HepG2 (cell line): ENCODE measurements at regions not wholly inside any gene's neighbourhood (a gene's known extent, or its start where the extent isn't known, plus 50 kb on each side); places are given as distances from the start of the nearest gene placed in this dataset.

ENCODE experiments used
- ATAC-seq: fragments of 200-7000 bp; cut with Tn5 transposase; 3 replicates; pipeline ENCODE4 v1.9.1; 2020; ENCODE audit warnings: mild to moderate bottlenecking, moderate library complexity
- BruUV-seq: library from RNA; stranded (reverse); fragments of 400-500 nt; replicated peaks from 2 replicates; lab custom pipeline; 2021; lab: Mats Ljungman, UMichigan
- CTCF ChIA-PET: fragments of 300-600 bp; formaldehyde crosslinking; extraction: SDS; loops from one replicate; lab custom pipeline; 2021; ENCODE audit warnings: low total read pairs, inconsistent platforms, low intra/inter-chr PET ratio; lab: Yijun Ruan, JAX
- POLR2A ChIA-PET: fragments of 350-600 bp; sonication (Branson Sonifier 250); formaldehyde crosslinking; loops from one replicate; lab custom pipeline; 2020; ENCODE audit warnings: antibody characterized with exemption, inconsistent platforms; lab: Yijun Ruan, JAX
- DNase-seq: peaks from one replicate; pipeline ENCODE4 v3.0.0-alpha.2; 2015; ENCODE audit warnings: low spot score
- FAIRE-seq: peaks from 3 replicates; lab custom pipeline; 2011; peaks lifted over from hg19 to GRCh38; lab: Jason Lieb, UNC
- H2AFZ ChIP-seq: one replicate; pipeline ENCODE4 v1.6.1; 2011; ENCODE audit warnings: low read length, inconsistent platforms
- H3K27ac ChIP-seq: fragments of 300-600 bp; 3 replicates; pipeline ENCODE4 v1.8.0; 2011; ENCODE audit warnings: mixed run types, mild to moderate bottlenecking, mixed read lengths, low read length, inconsistent platforms; ENCODE audit not compliant: insufficient read depth; ENCODE audit errors: extremely low read length
- H3K27me3 ChIP-seq, 2 experiments: fragments of 200-600 bp in 1 of 2; 2 replicates in 1 of 2; 3 replicates in 1 of 2; pipeline versions ENCODE4 v1.6.0 to v1.8.0; 2011; ENCODE audit warnings: low read length in 2 of 2, mild to moderate bottlenecking in 2 of 2, moderate library complexity in 2 of 2, inconsistent platforms in 1 of 2; ENCODE audit not compliant: insufficient read depth in 2 of 2, control insufficient read depth in 1 of 2
- H3K36me3 ChIP-seq, 2 experiments: fragments of 200-600 bp in 1 of 2; replicated peaks in 1 of 2; 2 replicates in 1 of 2; 3 replicates in 1 of 2; pipeline versions ENCODE4 v1.5.1 to v1.8.0; 2011; ENCODE audit warnings: low read length in 2 of 2, inconsistent platforms in 1 of 2; ENCODE audit not compliant: insufficient read depth in 2 of 2, control insufficient read depth in 1 of 2
- H3K4me1 ChIP-seq: 2 replicates; pipeline ENCODE4 v1.5.1; 2012; ENCODE audit warnings: low read length, inconsistent platforms; ENCODE audit not compliant: insufficient read depth
- H3K4me2 ChIP-seq: 2 replicates; pipeline ENCODE4 v1.6.0; 2011; ENCODE audit warnings: low read depth, low read length, inconsistent platforms
- H3K4me3 ChIP-seq, 3 experiments: fragments of 200-600 bp in 1 of 3; sonication (generic), shearing (Covaris generic) in 1 of 3; replicated peaks in 1 of 3; 2 replicates each; pipeline ENCODE4 v1.5.1; 2011 to 2016; ENCODE audit warnings: low read length in 3 of 3, inconsistent platforms in 2 of 3, low read depth in 2 of 3, mild to moderate bottlenecking in 2 of 3, control low read depth in 1 of 3, mixed read lengths in 1 of 3; ENCODE audit not compliant: insufficient read depth in 1 of 3
- H3K79me2 ChIP-seq: one replicate; pipeline ENCODE4 v1.6.1; 2011; ENCODE audit warnings: low read length, inconsistent platforms; ENCODE audit not compliant: insufficient read depth
- H3K9ac ChIP-seq: 2 replicates; pipeline ENCODE4 v1.6.0; 2011; ENCODE audit warnings: mild to moderate bottlenecking, low read depth, low read length, inconsistent platforms; ENCODE audit not compliant: insufficient read depth
- H3K9me3 ChIP-seq: 2 replicates; pipeline ENCODE4 v1.5.1; 2012; ENCODE audit warnings: mild to moderate bottlenecking, low read length
- H4K20me1 ChIP-seq: 2 replicates; pipeline ENCODE4 v1.6.0; 2011; ENCODE audit warnings: inconsistent platforms, mild to moderate bottlenecking, low read length, moderate library complexity; ENCODE audit not compliant: insufficient read depth
- CENPT ChIP-seq: sonication (generic); formaldehyde crosslinking; IDR thresholded peaks from 2 replicates; pipeline ENCODE4 v1.8.0; 2022; ENCODE audit warnings: low read depth, mild to moderate bottlenecking, moderate library complexity, missing genetic modification reagents
- DPF2 ChIP-seq: sonication (generic); formaldehyde crosslinking; IDR thresholded peaks from 2 replicates; pipeline ENCODE4 v1.4.0; 2020; ENCODE audit warnings: mild to moderate bottlenecking, low read depth, missing genetic modification reagents, borderline replicate concordance
- FOXK1 ChIP-seq: sonication (generic); formaldehyde crosslinking; IDR thresholded peaks from 2 replicates; pipeline ENCODE4 v1.4.0; 2020; ENCODE audit warnings: low read depth, missing genetic modification reagents, borderline replicate concordance
- KMT2B ChIP-seq: IDR thresholded peaks from 2 replicates; pipeline ENCODE4 v1.6.1; 2016; ENCODE audit warnings: missing genetic modification reagents, missing compliant biosample characterization
- MED8 ChIP-seq: sonication (generic); formaldehyde crosslinking; IDR thresholded peaks from 2 replicates; pipeline ENCODE4 v1.8.1; 2023; ENCODE audit warnings: mild to moderate bottlenecking, missing genetic modification reagents; ENCODE audit not compliant: insufficient replicate concordance
- ZNF333 ChIP-seq: sonication (generic); formaldehyde crosslinking; IDR thresholded peaks from 2 replicates; pipeline ENCODE4 v1.4.0; 2020; ENCODE audit warnings: mild to moderate bottlenecking, missing genetic modification reagents, borderline replicate concordance
- ZNF883 ChIP-seq: sonication (generic); formaldehyde crosslinking; IDR thresholded peaks from 2 replicates; pipeline ENCODE4 v1.5.1; 2020; ENCODE audit warnings: mild to moderate bottlenecking, missing genetic modification reagents; ENCODE audit errors: not compliant biosample characterization
- WGBS: methylation state at CpG from one replicate; pipeline ENCODE4 v1.1.6; 2017; ENCODE audit warnings: low lambda C conversion rate; 5-methylcytosine and 5-hydroxymethylcytosine counted together
- in situ Hi-C: cut with HindIII; loops from 2 replicates; pipeline ENCODE4 v1.10.0; 2017; ENCODE audit warnings: low pct_unique_long_range_greater_than_20kb; ENCODE audit not compliant: extremely low pct_ligation_motif_present
- intact Hi-C: fragments of 100-400 bp; cut with micrococcal nuclease; formaldehyde crosslinking; loops from one replicate; pipeline ENCODE4 v1.10.0; 2022; ENCODE audit not compliant: unreplicated experiment
- TF ChIP-seq, protein P1 (sequence below): sonication (generic); formaldehyde crosslinking; conservative IDR thresholded peaks from 2 replicates; pipeline ENCODE4 v1.4.0; 2020; ENCODE audit warnings: missing genetic modification reagents
- TF ChIP-seq, protein P2 (sequence below): sonication (generic); formaldehyde crosslinking; IDR thresholded peaks from 2 replicates; pipeline ENCODE4 v1.4.0; 2020; ENCODE audit warnings: missing genetic modification reagents, borderline replicate concordance
- TF ChIP-seq, protein P3 (sequence below): sonication (generic); formaldehyde crosslinking; IDR thresholded peaks from 2 replicates; pipeline ENCODE4 v1.5.0; 2020; ENCODE audit warnings: missing genetic modification reagents
- TF ChIP-seq, protein P4 (sequence below): sonication (generic); formaldehyde crosslinking; IDR thresholded peaks from 2 replicates; pipeline ENCODE4 v1.4.0; 2020; ENCODE audit warnings: missing genetic modification reagents; ENCODE audit errors: not compliant biosample characterization
- TF ChIP-seq, protein P5 (sequence below): sonication (generic); formaldehyde crosslinking; IDR thresholded peaks from 2 replicates; pipeline ENCODE4 v1.4.0; 2020; ENCODE audit warnings: mild to moderate bottlenecking, missing genetic modification reagents

DNA sequence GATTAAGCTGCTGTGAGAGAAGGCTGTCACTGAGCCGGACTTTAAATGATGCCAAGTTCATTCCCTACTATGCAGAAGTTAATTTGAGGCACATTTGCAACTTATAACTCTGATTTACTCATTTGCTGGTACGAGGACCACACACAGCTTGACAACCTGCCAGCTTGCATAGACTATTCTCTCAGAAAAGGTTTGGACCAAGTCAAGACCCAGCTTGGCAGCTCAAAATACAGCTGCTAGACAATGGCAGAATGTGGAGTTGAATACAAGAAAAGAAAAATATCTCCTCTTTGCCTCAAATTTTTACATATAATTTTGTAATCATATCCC, 338.9 kb downstream of the DHX15 start:
- intact Hi-C loops (no loop called here), in situ Hi-C loops (no loop called here)
- DNase-seq = no peak
- H3K9me3 ChIP-seq = no peaks in the 10 kb centered on the region
- WGBS = 7% methylated on average over 2 of the region's 2 CpGs
- ChIA-PET POLR2A (no interaction called here), CTCF (no interaction called here)
- no peak overlapping the region for H3K4me3 ChIP-seq
- no peaks in the 10 kb centered on the region; a peak in 1 of 5 replicates for H3K27me3 ChIP-seq
- no peak overlapping the region for H2AFZ ChIP-seq
- FAIRE-seq = no peak
- no peaks in the 10 kb centered on the region for H3K4me1 ChIP-seq
- no peaks in the 10 kb centered on the region for H3K79me2 ChIP-seq
- no peak overlapping the region for H3K9ac ChIP-seq
- H4K20me1 ChIP-seq = no peaks in the 10 kb centered on the region
- H3K4me2 ChIP-seq = no peak overlapping the region
- no TSS peak for BruUV-seq
- H3K27ac ChIP-seq = no peak overlapping the region
- ATAC-seq = no peak
- no peaks in the 10 kb centered on the region for H3K36me3 ChIP-seq
- no peak for TF ChIP-seq ZNF333 (CRISPR knock-in tag)
- TF ChIP-seq FOXK1 (CRISPR knock-in tag) = no peak
- TF ChIP-seq, protein P1, sequence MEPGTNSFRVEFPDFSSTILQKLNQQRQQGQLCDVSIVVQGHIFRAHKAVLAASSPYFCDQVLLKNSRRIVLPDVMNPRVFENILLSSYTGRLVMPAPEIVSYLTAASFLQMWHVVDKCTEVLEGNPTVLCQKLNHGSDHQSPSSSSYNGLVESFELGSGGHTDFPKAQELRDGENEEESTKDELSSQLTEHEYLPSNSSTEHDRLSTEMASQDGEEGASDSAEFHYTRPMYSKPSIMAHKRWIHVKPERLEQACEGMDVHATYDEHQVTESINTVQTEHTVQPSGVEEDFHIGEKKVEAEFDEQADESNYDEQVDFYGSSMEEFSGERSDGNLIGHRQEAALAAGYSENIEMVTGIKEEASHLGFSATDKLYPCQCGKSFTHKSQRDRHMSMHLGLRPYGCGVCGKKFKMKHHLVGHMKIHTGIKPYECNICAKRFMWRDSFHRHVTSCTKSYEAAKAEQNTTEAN (CRISPR knock-in tag) = no peak
- TF ChIP-seq, protein P2, sequence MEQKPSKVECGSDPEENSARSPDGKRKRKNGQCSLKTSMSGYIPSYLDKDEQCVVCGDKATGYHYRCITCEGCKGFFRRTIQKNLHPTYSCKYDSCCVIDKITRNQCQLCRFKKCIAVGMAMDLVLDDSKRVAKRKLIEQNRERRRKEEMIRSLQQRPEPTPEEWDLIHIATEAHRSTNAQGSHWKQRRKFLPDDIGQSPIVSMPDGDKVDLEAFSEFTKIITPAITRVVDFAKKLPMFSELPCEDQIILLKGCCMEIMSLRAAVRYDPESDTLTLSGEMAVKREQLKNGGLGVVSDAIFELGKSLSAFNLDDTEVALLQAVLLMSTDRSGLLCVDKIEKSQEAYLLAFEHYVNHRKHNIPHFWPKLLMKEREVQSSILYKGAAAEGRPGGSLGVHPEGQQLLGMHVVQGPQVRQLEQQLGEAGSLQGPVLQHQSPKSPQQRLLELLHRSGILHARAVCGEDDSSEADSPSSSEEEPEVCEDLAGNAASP = no peak
- TF ChIP-seq MED8 = no peak
- no peak for TF ChIP-seq KMT2B (CRISPR knock-in tag)
- TF ChIP-seq CENPT (CRISPR knock-in tag) = no peak
- no peak for TF ChIP-seq ZNF883 (CRISPR knock-in tag)
- TF ChIP-seq, protein P3, sequence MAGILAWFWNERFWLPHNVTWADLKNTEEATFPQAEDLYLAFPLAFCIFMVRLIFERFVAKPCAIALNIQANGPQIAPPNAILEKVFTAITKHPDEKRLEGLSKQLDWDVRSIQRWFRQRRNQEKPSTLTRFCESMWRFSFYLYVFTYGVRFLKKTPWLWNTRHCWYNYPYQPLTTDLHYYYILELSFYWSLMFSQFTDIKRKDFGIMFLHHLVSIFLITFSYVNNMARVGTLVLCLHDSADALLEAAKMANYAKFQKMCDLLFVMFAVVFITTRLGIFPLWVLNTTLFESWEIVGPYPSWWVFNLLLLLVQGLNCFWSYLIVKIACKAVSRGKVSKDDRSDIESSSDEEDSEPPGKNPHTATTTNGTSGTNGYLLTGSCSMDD = no peak
- TF ChIP-seq, protein P4, sequence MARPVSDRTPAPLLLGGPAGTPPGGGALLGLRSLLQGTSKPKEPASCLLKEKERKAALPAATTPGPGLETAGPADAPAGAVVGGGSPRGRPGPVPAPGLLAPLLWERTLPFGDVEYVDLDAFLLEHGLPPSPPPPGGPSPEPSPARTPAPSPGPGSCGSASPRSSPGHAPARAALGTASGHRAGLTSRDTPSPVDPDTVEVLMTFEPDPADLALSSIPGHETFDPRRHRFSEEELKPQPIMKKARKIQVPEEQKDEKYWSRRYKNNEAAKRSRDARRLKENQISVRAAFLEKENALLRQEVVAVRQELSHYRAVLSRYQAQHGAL = no peak
- no peak for TF ChIP-seq DPF2 (CRISPR knock-in tag)
- TF ChIP-seq, protein P5, sequence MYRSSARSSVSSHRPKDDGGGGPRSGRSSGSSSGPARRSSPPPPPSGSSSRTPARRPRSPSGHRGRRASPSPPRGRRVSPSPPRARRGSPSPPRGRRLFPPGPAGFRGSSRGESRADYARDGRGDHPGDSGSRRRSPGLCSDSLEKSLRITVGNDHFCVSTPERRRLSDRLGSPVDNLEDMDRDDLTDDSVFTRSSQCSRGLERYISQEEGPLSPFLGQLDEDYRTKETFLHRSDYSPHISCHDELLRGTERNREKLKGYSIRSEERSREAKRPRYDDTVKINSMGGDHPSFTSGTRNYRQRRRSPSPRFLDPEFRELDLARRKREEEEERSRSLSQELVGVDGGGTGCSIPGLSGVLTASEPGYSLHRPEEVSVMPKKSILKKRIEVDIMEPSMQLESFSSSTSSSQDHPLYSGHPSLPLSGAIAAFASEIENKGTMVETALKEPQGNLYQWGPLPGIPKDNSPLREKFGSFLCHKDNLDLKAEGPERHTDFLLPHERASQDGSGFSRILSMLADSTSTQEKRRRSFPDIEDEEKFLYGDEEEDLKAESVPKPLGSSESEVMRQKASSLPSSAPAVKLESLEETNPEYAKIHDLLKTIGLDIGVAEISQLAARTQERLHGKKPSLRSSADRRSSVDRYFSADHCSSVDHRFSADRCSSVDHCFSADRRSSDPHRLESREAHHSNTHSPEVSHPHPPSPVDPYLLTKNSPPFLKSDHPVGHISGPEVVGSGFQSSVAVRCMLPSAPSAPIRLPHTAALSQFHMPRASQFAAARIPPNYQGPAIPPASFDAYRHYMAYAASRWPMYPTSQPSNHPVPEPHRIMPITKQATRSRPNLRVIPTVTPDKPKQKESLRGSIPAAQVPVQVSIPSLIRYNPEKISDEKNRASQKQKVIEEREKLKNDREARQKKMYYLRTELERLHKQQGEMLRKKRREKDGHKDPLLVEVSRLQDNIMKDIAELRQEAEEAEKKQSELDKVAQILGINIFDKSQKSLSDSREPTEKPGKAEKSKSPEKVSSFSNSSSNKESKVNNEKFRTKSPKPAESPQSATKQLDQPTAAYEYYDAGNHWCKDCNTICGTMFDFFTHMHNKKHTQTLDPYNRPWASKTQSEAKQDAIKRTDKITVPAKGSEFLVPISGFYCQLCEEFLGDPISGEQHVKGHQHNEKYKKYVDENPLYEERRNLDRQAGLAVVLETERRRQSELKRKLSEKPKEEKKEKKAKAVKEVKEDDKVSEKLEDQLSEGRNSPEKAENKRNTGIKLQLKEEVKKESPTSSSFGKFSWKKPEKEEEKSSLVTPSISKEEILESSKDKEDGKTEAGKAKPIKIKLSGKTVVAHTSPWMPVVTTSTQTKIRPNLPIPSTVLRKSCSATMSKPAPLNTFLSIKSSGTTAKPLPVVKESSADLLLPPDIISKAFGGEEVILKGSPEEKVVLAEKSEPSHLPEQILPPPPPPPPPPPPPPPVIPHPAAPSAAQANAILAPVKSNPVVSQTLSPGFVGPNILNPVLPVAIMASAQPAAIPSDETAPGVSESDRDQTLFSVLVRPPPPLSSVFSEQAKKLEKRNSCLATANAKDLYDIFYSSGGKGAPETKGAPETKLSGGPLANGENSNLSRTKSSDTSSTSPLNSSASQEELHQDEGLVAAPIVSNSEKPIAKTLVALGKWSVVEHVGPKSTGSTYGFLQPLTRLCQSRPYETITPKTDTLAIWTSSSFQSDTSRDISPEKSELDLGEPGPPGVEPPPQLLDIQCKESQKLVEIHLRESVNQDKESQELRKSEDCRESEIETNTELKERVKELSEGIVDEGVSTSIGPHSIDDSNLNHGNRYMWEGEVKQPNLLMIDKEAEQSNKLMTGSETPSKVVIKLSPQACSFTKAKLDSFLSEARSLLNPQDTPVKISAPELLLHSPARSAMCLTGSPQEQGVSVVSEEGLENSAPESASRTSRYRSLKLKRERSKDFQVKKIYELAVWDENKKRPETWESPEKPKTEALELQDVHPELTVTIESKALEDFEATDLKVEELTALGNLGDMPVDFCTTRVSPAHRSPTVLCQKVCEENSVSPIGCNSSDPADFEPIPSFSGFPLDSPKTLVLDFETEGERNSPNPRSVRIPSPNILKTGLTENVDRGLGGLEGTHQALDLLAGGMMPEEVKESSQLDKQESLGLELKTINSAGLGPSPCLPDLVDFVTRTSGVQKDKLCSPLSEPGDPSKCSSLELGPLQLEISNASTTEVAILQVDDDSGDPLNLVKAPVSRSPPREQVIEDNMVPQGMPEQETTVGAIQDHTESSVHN = no peak
